ENCODE measurements at regions not wholly inside any gene's neighbourhood (a gene's known extent, or its start where the extent isn't known, plus 50 kb on each side); places are given as distances from the start of the nearest gene placed in this dataset.

DNA sequence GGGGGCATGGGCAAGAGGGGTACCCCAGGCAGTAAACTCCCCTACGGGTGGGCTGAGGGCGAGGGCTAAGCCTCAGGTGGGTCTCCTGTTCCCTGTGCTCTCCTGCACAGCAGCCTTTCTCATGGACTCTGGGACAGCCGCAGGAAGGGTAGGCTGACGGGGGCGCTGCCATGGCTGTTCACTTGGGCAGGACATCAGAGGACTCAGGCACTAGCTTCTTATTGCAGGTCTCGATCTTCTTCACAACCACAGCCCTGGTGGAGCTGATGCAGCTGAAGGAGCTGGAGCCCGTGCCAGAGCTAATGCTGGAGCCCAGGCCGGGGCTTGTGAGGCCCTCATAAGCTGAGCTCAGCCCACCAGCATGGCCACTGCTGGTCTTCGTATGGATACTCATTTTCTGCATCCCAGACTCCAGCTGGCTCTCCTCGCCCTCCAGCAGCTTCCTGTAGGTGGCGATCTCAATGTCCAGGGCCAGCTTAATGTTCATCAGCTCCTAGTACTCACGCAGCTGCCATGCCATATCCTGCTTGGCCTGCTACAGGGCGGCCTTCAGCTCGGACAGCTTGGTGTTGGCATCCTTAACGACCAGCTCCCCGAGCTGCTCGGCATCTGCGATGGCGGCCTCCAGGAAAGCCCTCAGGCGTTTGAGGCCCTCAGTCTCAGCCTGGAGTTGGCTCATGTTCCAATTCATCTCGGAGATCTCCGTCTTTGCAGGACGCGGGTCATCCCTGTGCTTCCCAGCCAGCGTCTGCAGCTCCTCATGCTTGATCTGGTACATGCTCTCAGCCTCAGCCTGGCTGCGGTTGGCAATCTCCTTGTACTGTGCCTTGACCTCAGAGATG, 359.8 kb upstream of the SETBP1 start:
- Histone ChIP-seq H3K27ac (ENCODE audit: low read depth, low read length) (no peak overlapping the region), H2AFZ (ENCODE audit: low read depth, low read length, poor library complexity, severe bottlenecking) (no peak overlapping the region), H4K20me1 (ENCODE audit: insufficient read depth) (no peaks in the 10 kb centered on the region), H3K9me2 (ENCODE audit: insufficient read depth) (no peaks in the 10 kb centered on the region), H3K36me3 (ENCODE audit: control insufficient read depth in 1 of 2, insufficient read depth in 2 of 2, low read length in 2 of 2) (no peaks in the 10 kb centered on the region; a peak in 1 of 4 replicates), H3K79me2 (ENCODE audit: insufficient read depth, low read length) (no peaks in the 10 kb centered on the region), H3K4me3 (replicated peaks in 1 of 2; ENCODE audit: low read depth in 1 of 2, low read length in 2 of 2) (no peak overlapping the region), H3K4me1 (ENCODE audit: control insufficient read depth in 1 of 2, insufficient read depth in 2 of 2, low read length in 2 of 2) (no peaks in the 10 kb centered on the region), H3K4me2 (ENCODE audit: low read length) (no peak overlapping the region), H3K9ac (ENCODE audit: low read length) (no peak overlapping the region), H3K9me3 (ENCODE audit: control insufficient read depth in 1 of 2, insufficient read depth in 1 of 2, low read depth in 1 of 2, low read length in 2 of 2) (peaks cover 6 to 20% of the 10 kb centered on the region in 2 experiments; a peak in 3 of 4 replicates), H3K27me3 (ENCODE audit: insufficient read depth, low read length) (no peaks in the 10 kb centered on the region)
- no peak for DNase-seq (ENCODE audit: low read depth, low spot score)
- intact Hi-C loops (cut with micrococcal nuclease), result no loop called here
- TF ChIP-seq ELF1 (IDR thresholded peaks at IDR 0.05; ENCODE audit: borderline replicate concordance, low read depth) (no peak), RAD21 (IDR thresholded peaks at IDR 0.05; ENCODE audit: low read depth) (no peak), POLR2AphosphoS5 (IDR thresholded peaks at IDR 0.05; ENCODE audit: low read depth, low read length) (no peak), EGR1 (IDR thresholded peaks at IDR 0.05; ENCODE audit: low read depth) (no peak), EZH2 (IDR thresholded peaks at IDR 0.05) (no peak), MAX (IDR thresholded peaks at IDR 0.05) (no peak), SP1 (IDR thresholded peaks at IDR 0.05; ENCODE audit: low read depth) (no peak)
- TF ChIP-seq, protein P1, sequence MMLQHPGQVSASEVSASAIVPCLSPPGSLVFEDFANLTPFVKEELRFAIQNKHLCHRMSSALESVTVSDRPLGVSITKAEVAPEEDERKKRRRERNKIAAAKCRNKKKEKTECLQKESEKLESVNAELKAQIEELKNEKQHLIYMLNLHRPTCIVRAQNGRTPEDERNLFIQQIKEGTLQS (IDR thresholded peaks at IDR 0.05), result no peak
- POLR2A ChIA-PET, result no interaction called here
- CTCF ChIA-PET, result no interaction called here
- no peak for ATAC-seq
- no TSS peak for BruUV-seq (replicated peaks)
- RAD21 ChIA-PET (ENCODE audit: low non-redundant PET in 1 of 2, low total read pairs in 2 of 2, uncharacterized antibody in 2 of 2, unreplicated experiment in 2 of 2), result no interaction called here

DNA sequence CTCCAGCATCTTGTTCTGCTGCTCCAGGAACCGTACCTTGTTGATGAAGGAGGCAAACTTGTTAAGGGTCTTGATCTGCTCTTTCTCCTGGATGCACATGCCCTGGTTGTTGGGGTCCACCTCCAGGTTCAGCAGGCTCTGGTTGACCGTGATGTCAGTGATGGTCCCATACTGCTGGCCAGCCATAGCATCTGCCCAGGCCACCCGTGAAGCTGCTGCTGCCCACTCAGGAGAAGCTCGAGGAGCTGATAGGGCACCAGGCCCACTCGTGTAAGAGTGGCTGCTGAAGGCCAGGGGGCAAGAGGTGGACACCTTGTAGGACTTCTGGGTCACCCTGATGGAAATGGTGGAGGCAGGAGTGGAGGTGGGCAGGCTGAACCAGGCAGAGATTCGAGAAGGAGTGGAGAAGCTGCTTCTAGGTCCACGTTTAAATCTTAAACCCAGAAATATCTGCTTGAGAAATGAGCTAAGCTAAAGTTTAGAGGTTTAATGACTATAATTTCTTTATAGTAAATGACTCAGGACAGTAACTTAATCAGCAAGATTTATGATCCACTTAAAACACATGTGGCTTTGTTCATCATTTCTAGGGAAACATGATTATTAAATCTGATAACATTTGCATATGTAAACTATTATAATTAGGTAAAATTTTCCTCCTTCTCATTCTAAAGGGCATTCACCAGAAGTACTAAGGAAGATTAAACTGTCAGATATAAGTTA, 358.7 kb upstream of the SETBP1 start:
- ATAC-seq (no peak), DNase-seq (ENCODE audit: low read depth, low spot score) (no peak)
- BruUV-seq (replicated peaks), result no TSS peak
- Histone ChIP-seq H3K9ac (ENCODE audit: low read length) (no peak overlapping the region), H3K27me3 (ENCODE audit: insufficient read depth, low read length) (no peaks in the 10 kb centered on the region), H3K79me2 (ENCODE audit: insufficient read depth, low read length) (no peaks in the 10 kb centered on the region), H4K20me1 (ENCODE audit: insufficient read depth) (no peaks in the 10 kb centered on the region), H3K36me3 (ENCODE audit: control insufficient read depth in 1 of 2, insufficient read depth in 2 of 2, low read length in 2 of 2) (no peaks in the 10 kb centered on the region; a peak in 1 of 4 replicates), H3K27ac (ENCODE audit: low read depth, low read length) (no peak overlapping the region), H3K4me2 (ENCODE audit: low read length) (no peak overlapping the region), H3K4me1 (ENCODE audit: control insufficient read depth in 1 of 2, insufficient read depth in 2 of 2, low read length in 2 of 2) (no peaks in the 10 kb centered on the region), H2AFZ (ENCODE audit: low read depth, low read length, poor library complexity, severe bottlenecking) (no peak overlapping the region), H3K9me3 (ENCODE audit: control insufficient read depth in 1 of 2, insufficient read depth in 1 of 2, low read depth in 1 of 2, low read length in 2 of 2) (peaks cover 3 to 20% of the 10 kb centered on the region in 2 experiments; a peak in 3 of 4 replicates), H3K4me3 (replicated peaks in 1 of 2; ENCODE audit: low read depth in 1 of 2, low read length in 2 of 2) (no peak overlapping the region), H3K9me2 (ENCODE audit: insufficient read depth) (no peaks in the 10 kb centered on the region)
- POLR2A ChIA-PET, result no interaction called here
- intact Hi-C loops (cut with micrococcal nuclease), result no loop called here
- CTCF ChIA-PET, result no interaction called here
- RAD21 ChIA-PET (ENCODE audit: low non-redundant PET in 1 of 2, low total read pairs in 2 of 2, uncharacterized antibody in 2 of 2, unreplicated experiment in 2 of 2), result no interaction called here
- TF ChIP-seq SIN3A (IDR thresholded peaks at IDR 0.05; ENCODE audit: low read depth), result no peak
- no peak for TF ChIP-seq MAX (IDR thresholded peaks at IDR 0.05)
- TF ChIP-seq CTCF (IDR thresholded peaks at IDR 0.05 in 2 of 3, conservative IDR thresholded peaks at IDR 0.05 in 1 of 3; ENCODE audit: borderline replicate concordance in 1 of 3, insufficient read depth in 1 of 3, low read depth in 2 of 3, low read length in 2 of 3), result no peak
- TF ChIP-seq JUND (IDR thresholded peaks at IDR 0.05), result no peak
- TF ChIP-seq ELF1 (IDR thresholded peaks at IDR 0.05; ENCODE audit: borderline replicate concordance, low read depth), result no peak
- TF ChIP-seq REST (IDR thresholded peaks at IDR 0.05; ENCODE audit: low read depth), result no peak

Data from HCT116 (cell line).